ENCODE measurements at regions not wholly inside any gene's neighbourhood (a gene's known extent, or its start where the extent isn't known, plus 50 kb on each side); places are given as distances from the start of the nearest gene placed in this dataset.

- TF ChIP-seq CTCF (IDR thresholded peaks at IDR 0.05): no peak
- DNase-seq (ENCODE audit: low spot score) (no peak), ATAC-seq (ENCODE audit: low FRiP score) (no peak)
Measured at GRCh38 chr3:82581350-82581749, 819.9 kb upstream of the GBE1 start.

GRCh38 chr3:82572721-82573120 lies 811.3 kb upstream of the GBE1 start:
- DNase-seq (ENCODE audit: low spot score): no peak
- ATAC-seq (ENCODE audit: low FRiP score): no peak
- no peak for TF ChIP-seq CTCF (IDR thresholded peaks at IDR 0.05)

GRCh38 chr3:82568776-82569338 lies 807.4 kb upstream of the GBE1 start:
- DNase-seq (ENCODE audit: low spot score) (no peak), ATAC-seq (ENCODE audit: low FRiP score) (no peak)
- TF ChIP-seq CTCF (IDR thresholded peaks at IDR 0.05): no peak

- no peak for TF ChIP-seq CTCF (IDR thresholded peaks at IDR 0.05)
- DNase-seq (ENCODE audit: low spot score) (no peak), ATAC-seq (ENCODE audit: low FRiP score) (no peak)
Measured at GRCh38 chr3:82567029-82567600, 805.7 kb upstream of the GBE1 start.

- DNase-seq (ENCODE audit: low spot score): no peak
- TF ChIP-seq CTCF (IDR thresholded peaks at IDR 0.05): no peak
Measured at GRCh38 chr3:82562896-82563295, 801.5 kb upstream of the GBE1 start.

GRCh38 chr3:82561784-82562183 lies 800.3 kb upstream of the GBE1 start:
- no peak for TF ChIP-seq CTCF (IDR thresholded peaks at IDR 0.05)
- DNase-seq (ENCODE audit: low spot score): no peak
- no peak for ATAC-seq (ENCODE audit: low FRiP score)

More at GRCh38 chr3:82562896-82563295, 801.5 kb upstream of the GBE1 start:
- no peak for ATAC-seq (ENCODE audit: low FRiP score)

- DNase-seq (ENCODE audit: low spot score) (no peak), ATAC-seq (ENCODE audit: low FRiP score) (no peak)
- no peak for TF ChIP-seq CTCF (IDR thresholded peaks at IDR 0.05)
Measured at GRCh38 chr3:82558081-82558480, 796.6 kb upstream of the GBE1 start.
